Vagina (tissue), 2 donors: ENCODE measurements at regions not wholly inside any gene's neighbourhood (a gene's known extent, or its start where the extent isn't known, plus 50 kb on each side); places are given as distances from the start of the nearest gene placed in this dataset.

ENCODE experiments used
- DNase-seq, 2 donors: peaks; one replicate each; pipeline ENCODE4 v3.0.0-alpha.2; 2017; ENCODE audit errors: extremely low spot score in 2 of 2
- H3K27ac ChIP-seq: fragments of 200-600 bp; sonication (generic); one replicate; pipeline ENCODE4 v1.5.1; 2019
- H3K27me3 ChIP-seq: fragments of 200-600 bp; sonication (generic); one replicate; pipeline ENCODE4 v1.5.1; 2019
- H3K36me3 ChIP-seq, 2 donors: fragments of 200-600 bp; sonication (generic); one replicate each; pipeline ENCODE4 v1.5.1; 2017 to 2019
- H3K4me1 ChIP-seq: fragments of 200-600 bp; sonication (generic); one replicate; pipeline ENCODE4 v1.5.1; 2019
- H3K4me3 ChIP-seq, 2 donors: fragments of 200-600 bp; sonication (generic); 1 replicate in 1 of 2; 2 replicates in 1 of 2; pipeline ENCODE4 v1.5.1; 2016 to 2019
- H3K9me3 ChIP-seq: fragments of 200-600 bp; sonication (generic); one replicate; pipeline ENCODE4 v1.5.1; 2019
- CTCF ChIP-seq, 3 experiments: fragments of 450-650 bp in 2 of 3; fragments of 200-600 bp in 1 of 3; sonication (generic) in 1 of 3; IDR thresholded peaks; one replicate each; pipeline ENCODE4 v1.5.1; 2017 to 2019; ENCODE audit warnings: antibody characterized with exemption in 3 of 3, mild to moderate bottlenecking in 2 of 3, moderate library complexity in 2 of 3
- POLR2A ChIP-seq, 2 donors: fragments of 450-650 bp; IDR thresholded peaks; one replicate each; pipeline ENCODE4 v1.6.1; 2017; ENCODE audit warnings: antibody characterized with exemption in 2 of 2, mild to moderate bottlenecking in 2 of 2, moderate library complexity in 2 of 2
- POLR2AphosphoS5 ChIP-seq, 2 donors: sonication (generic); formaldehyde crosslinking; IDR thresholded peaks; one replicate each; pipeline ENCODE4 v1.9.0; 2017; ENCODE audit warnings: antibody characterized with exemption in 2 of 2, mild to moderate bottlenecking in 2 of 2, low read depth in 1 of 2; ENCODE audit not compliant: insufficient read depth in 1 of 2
- intact Hi-C: fragments of 100-400 bp; cut with DNase I; formaldehyde crosslinking; loops from one replicate; pipeline ENCODE4 v1.15.1; 2023

- Histone ChIP-seq H3K4me3 (no peak overlapping the region), H3K4me1 (no peaks in the 10 kb centered on the region), H3K27ac (no peak overlapping the region), H3K9me3 (no peaks in the 10 kb centered on the region), H3K36me3 (no peaks in the 10 kb centered on the region), H3K27me3 (no peaks in the 10 kb centered on the region)
- no peak for DNase-seq
- intact Hi-C loops: no loop called here
- TF ChIP-seq CTCF (IDR thresholded peaks at IDR 0.05) (no peak), POLR2AphosphoS5 (IDR thresholded peaks at IDR 0.05; ENCODE audit: insufficient read depth in 1 of 2, low read depth in 1 of 2) (no peak), POLR2A (IDR thresholded peaks at IDR 0.05) (no peak)
These were observed 296.2 kb upstream of the ESRRG start for GRCh38 chr1:217019475-217019874.

GRCh38 chr1:217018648-217019047 is 295.4 kb upstream of the ESRRG start:
- TF ChIP-seq POLR2A (IDR thresholded peaks at IDR 0.05) (no peak), CTCF (IDR thresholded peaks at IDR 0.05) (no peak), POLR2AphosphoS5 (IDR thresholded peaks at IDR 0.05; ENCODE audit: insufficient read depth in 1 of 2, low read depth in 1 of 2) (no peak)
- Histone ChIP-seq H3K27me3 (no peaks in the 10 kb centered on the region), H3K4me3 (no peak overlapping the region), H3K27ac (no peak overlapping the region), H3K4me1 (no peaks in the 10 kb centered on the region), H3K36me3 (no peaks in the 10 kb centered on the region), H3K9me3 (no peaks in the 10 kb centered on the region)
- intact Hi-C loops: no loop called here
- DNase-seq: no peak

- TF ChIP-seq CTCF (IDR thresholded peaks at IDR 0.05): no peak
- TF ChIP-seq POLR2A (IDR thresholded peaks at IDR 0.05): no peak
- no peak for TF ChIP-seq POLR2AphosphoS5 (IDR thresholded peaks at IDR 0.05; ENCODE audit: insufficient read depth in 1 of 2, low read depth in 1 of 2)
- intact Hi-C loops: no loop called here
- Histone ChIP-seq H3K4me1 (no peaks in the 10 kb centered on the region), H3K27ac (no peak overlapping the region), H3K36me3 (no peaks in the 10 kb centered on the region), H3K27me3 (no peaks in the 10 kb centered on the region), H3K9me3 (no peaks in the 10 kb centered on the region), H3K4me3 (no peak overlapping the region)
- DNase-seq: no peak
These were observed 293.9 kb upstream of the ESRRG start for GRCh38 chr1:217017165-217017564.

- Histone ChIP-seq H3K4me1 (no peaks in the 10 kb centered on the region), H3K27me3 (no peaks in the 10 kb centered on the region), H3K9me3 (no peaks in the 10 kb centered on the region), H3K4me3 (no peak overlapping the region), H3K36me3 (no peaks in the 10 kb centered on the region), H3K27ac (no peak overlapping the region)
- no peak for TF ChIP-seq POLR2A (IDR thresholded peaks at IDR 0.05)
- TF ChIP-seq POLR2AphosphoS5 (IDR thresholded peaks at IDR 0.05; ENCODE audit: insufficient read depth in 1 of 2, low read depth in 1 of 2): no peak
- no peak for TF ChIP-seq CTCF (IDR thresholded peaks at IDR 0.05)
- no peak for DNase-seq
- intact Hi-C loops: no loop called here
These were observed 290.8 kb upstream of the ESRRG start for GRCh38 chr1:217014066-217014465.

GRCh38 chr1:217012659-217013058 is 289.4 kb upstream of the ESRRG start:
- intact Hi-C loops: no loop called here
- H3K36me3 ChIP-seq: no peaks in the 10 kb centered on the region
- H3K27ac ChIP-seq: no peak overlapping the region
- DNase-seq: no peak
- TF ChIP-seq POLR2AphosphoS5 (IDR thresholded peaks at IDR 0.05; ENCODE audit: insufficient read depth in 1 of 2, low read depth in 1 of 2) (no peak), CTCF (IDR thresholded peaks at IDR 0.05) (no peak), POLR2A (IDR thresholded peaks at IDR 0.05) (no peak)
- H3K9me3 ChIP-seq: no peaks in the 10 kb centered on the region
- no peaks in the 10 kb centered on the region for H3K27me3 ChIP-seq
- H3K4me1 ChIP-seq: no peaks in the 10 kb centered on the region
- no peak overlapping the region for H3K4me3 ChIP-seq
